Panc1 (cell line): ENCODE measurements at regions not wholly inside any gene's neighbourhood (a gene's known extent, or its start where the extent isn't known, plus 50 kb on each side); places are given as distances from the start of the nearest gene placed in this dataset.

Experiments
- POLR2AphosphoS5 ChIP-seq: IDR thresholded peaks from 2 replicates; pipeline ENCODE4 v1.6.1; 2012; ENCODE audit warnings: mild to moderate bottlenecking, low read depth, low read length, moderate library complexity
- SIN3A ChIP-seq: IDR thresholded peaks from 2 replicates; pipeline ENCODE4 v1.6.1; 2012; ENCODE audit warnings: low read depth, mild to moderate bottlenecking, low read length, moderate library complexity, borderline replicate concordance; ENCODE audit not compliant: insufficient read depth
- TCF7L2 ChIP-seq: IDR thresholded peaks from 2 replicates; pipeline ENCODE4 v1.6.1; 2011; ENCODE audit warnings: mild to moderate bottlenecking, low read depth, low read length, inconsistent platforms
- TF ChIP-seq, protein P1 (sequence below), 2 experiments: IDR thresholded peaks; 2 replicates each; pipeline ENCODE4 v1.6.1; 2011 to 2012; ENCODE audit warnings: low read depth in 2 of 2, control low read depth in 1 of 2, low read length in 1 of 2, mild to moderate bottlenecking in 1 of 2, moderate library complexity in 1 of 2; ENCODE audit not compliant: insufficient read depth in 1 of 2
- TF ChIP-seq, protein P2 (sequence below): fragments of 450-650 bp; IDR thresholded peaks from 2 replicates; pipeline ENCODE4 v1.5.1; 2017; ENCODE audit warnings: mild to moderate bottlenecking

DNA sequence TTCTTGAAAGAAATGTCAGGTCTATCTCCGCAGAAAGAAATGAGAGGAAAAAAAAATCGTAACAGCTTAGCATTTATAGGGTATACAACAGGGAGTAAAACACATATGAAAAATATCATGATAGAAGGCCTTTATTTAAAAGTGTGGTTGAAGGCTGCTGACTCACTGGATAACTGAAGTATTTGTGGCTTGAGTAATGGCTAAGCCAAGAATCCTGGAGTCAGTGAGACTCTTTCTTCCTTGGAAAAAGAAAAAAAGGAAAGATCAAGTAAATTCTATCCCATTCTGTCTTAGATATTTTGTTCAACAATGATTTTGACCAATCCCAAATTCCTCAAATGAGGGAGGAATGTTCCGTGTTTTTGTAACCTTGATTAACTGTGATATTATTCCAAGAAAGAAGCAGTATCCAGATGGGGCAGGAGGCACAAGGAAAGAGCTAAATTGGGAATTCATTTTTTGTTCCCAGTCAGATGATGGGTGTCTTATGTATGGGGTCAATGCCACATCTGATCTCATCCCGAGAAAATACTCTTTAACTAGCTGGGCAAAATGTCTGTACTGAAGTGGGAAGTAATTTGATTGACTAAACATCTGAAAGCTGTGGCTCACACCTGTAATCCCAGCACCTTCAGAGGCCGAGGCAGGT, 64.3 kb upstream of the MYO10 start:
- TF ChIP-seq, protein P1, sequence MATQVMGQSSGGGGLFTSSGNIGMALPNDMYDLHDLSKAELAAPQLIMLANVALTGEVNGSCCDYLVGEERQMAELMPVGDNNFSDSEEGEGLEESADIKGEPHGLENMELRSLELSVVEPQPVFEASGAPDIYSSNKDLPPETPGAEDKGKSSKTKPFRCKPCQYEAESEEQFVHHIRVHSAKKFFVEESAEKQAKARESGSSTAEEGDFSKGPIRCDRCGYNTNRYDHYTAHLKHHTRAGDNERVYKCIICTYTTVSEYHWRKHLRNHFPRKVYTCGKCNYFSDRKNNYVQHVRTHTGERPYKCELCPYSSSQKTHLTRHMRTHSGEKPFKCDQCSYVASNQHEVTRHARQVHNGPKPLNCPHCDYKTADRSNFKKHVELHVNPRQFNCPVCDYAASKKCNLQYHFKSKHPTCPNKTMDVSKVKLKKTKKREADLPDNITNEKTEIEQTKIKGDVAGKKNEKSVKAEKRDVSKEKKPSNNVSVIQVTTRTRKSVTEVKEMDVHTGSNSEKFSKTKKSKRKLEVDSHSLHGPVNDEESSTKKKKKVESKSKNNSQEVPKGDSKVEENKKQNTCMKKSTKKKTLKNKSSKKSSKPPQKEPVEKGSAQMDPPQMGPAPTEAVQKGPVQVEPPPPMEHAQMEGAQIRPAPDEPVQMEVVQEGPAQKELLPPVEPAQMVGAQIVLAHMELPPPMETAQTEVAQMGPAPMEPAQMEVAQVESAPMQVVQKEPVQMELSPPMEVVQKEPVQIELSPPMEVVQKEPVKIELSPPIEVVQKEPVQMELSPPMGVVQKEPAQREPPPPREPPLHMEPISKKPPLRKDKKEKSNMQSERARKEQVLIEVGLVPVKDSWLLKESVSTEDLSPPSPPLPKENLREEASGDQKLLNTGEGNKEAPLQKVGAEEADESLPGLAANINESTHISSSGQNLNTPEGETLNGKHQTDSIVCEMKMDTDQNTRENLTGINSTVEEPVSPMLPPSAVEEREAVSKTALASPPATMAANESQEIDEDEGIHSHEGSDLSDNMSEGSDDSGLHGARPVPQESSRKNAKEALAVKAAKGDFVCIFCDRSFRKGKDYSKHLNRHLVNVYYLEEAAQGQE (IDR thresholded peaks at IDR 0.05; ENCODE audit: insufficient read depth in 1 of 2, low read depth in 2 of 2, low read length in 1 of 2) = no peak
- TF ChIP-seq, protein P2, sequence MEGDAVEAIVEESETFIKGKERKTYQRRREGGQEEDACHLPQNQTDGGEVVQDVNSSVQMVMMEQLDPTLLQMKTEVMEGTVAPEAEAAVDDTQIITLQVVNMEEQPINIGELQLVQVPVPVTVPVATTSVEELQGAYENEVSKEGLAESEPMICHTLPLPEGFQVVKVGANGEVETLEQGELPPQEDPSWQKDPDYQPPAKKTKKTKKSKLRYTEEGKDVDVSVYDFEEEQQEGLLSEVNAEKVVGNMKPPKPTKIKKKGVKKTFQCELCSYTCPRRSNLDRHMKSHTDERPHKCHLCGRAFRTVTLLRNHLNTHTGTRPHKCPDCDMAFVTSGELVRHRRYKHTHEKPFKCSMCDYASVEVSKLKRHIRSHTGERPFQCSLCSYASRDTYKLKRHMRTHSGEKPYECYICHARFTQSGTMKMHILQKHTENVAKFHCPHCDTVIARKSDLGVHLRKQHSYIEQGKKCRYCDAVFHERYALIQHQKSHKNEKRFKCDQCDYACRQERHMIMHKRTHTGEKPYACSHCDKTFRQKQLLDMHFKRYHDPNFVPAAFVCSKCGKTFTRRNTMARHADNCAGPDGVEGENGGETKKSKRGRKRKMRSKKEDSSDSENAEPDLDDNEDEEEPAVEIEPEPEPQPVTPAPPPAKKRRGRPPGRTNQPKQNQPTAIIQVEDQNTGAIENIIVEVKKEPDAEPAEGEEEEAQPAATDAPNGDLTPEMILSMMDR = no peak
- no peak for TF ChIP-seq SIN3A
- no peak for TF ChIP-seq POLR2AphosphoS5
- no peak for TF ChIP-seq TCF7L2
